ENCODE measurements at regions not wholly inside any gene's neighbourhood (a gene's known extent, or its start where the extent isn't known, plus 50 kb on each side); places are given as distances from the start of the nearest gene placed in this dataset.

DNA sequence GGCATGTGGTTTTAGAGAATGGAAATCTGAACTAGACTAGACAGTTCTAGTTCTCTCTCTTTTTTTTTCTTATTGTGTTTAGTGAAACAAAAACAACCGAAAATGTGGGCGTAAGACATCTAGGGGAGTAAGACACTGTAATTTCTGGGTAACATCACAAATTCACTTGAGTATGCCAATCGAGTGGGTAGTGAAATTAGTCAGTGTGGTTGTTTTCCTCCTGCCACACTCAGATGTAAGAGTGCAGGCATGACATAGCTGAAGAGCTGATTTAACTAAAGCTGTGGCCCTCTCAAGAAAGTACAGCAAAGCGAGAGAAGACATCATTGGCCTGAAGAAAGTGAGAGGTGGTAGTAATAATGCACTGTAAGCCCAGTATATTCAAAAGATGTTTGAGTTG lies 1585.3 kb upstream of the AGA start:
- H3K4me3 Mint-ChIP-seq (ENCODE audit: unreplicated experiment): no peak overlapping the region
- DNase-seq (ENCODE audit: low spot score): no peak
- H3K4me1 Mint-ChIP-seq (ENCODE audit: unreplicated experiment): no peaks in the 10 kb centered on the region
- H3K36me3 Mint-ChIP-seq (ENCODE audit: low read depth, unreplicated experiment): no peaks in the 10 kb centered on the region
- H3K9me3 Mint-ChIP-seq (ENCODE audit: unreplicated experiment): no peaks in the 10 kb centered on the region
- H3K27ac Mint-ChIP-seq (ENCODE audit: unreplicated experiment): no peak overlapping the region
- H3K27me3 Mint-ChIP-seq (ENCODE audit: unreplicated experiment): no peaks in the 10 kb centered on the region
- TF ChIP-seq, protein P1, sequence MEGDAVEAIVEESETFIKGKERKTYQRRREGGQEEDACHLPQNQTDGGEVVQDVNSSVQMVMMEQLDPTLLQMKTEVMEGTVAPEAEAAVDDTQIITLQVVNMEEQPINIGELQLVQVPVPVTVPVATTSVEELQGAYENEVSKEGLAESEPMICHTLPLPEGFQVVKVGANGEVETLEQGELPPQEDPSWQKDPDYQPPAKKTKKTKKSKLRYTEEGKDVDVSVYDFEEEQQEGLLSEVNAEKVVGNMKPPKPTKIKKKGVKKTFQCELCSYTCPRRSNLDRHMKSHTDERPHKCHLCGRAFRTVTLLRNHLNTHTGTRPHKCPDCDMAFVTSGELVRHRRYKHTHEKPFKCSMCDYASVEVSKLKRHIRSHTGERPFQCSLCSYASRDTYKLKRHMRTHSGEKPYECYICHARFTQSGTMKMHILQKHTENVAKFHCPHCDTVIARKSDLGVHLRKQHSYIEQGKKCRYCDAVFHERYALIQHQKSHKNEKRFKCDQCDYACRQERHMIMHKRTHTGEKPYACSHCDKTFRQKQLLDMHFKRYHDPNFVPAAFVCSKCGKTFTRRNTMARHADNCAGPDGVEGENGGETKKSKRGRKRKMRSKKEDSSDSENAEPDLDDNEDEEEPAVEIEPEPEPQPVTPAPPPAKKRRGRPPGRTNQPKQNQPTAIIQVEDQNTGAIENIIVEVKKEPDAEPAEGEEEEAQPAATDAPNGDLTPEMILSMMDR (IDR thresholded peaks at IDR 0.05; ENCODE audit: unreplicated experiment): no peak

DNA sequence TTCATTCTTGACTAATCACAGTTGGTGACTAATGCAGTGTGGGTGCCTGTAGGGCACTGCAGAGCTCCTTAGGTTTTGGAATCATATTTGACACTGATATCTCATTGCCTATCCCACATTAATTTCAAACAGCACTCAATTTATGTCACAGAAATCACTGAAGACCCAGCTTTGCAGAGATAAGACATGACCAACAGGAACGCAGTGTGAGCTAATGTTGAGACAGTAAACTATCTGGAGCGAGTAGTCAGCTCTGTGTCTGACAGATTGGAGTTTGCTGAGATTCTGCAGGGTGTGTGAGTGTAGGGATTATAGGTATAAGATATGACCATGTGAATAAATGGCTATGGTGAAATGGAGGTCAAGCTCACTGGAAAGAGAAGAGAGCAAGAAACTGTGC lies 1586.1 kb upstream of the AGA start:
- no peak overlapping the region for H3K4me3 Mint-ChIP-seq (ENCODE audit: unreplicated experiment)
- TF ChIP-seq, protein P1 (IDR thresholded peaks at IDR 0.05; ENCODE audit: unreplicated experiment): no peak
- no peaks in the 10 kb centered on the region for H3K36me3 Mint-ChIP-seq (ENCODE audit: low read depth, unreplicated experiment)
- H3K4me1 Mint-ChIP-seq (ENCODE audit: unreplicated experiment): no peaks in the 10 kb centered on the region
- no peak for DNase-seq (ENCODE audit: low spot score)
- H3K9me3 Mint-ChIP-seq (ENCODE audit: unreplicated experiment): no peaks in the 10 kb centered on the region
- H3K27ac Mint-ChIP-seq (ENCODE audit: unreplicated experiment): no peak overlapping the region
- no peaks in the 10 kb centered on the region for H3K27me3 Mint-ChIP-seq (ENCODE audit: unreplicated experiment)

DNA sequence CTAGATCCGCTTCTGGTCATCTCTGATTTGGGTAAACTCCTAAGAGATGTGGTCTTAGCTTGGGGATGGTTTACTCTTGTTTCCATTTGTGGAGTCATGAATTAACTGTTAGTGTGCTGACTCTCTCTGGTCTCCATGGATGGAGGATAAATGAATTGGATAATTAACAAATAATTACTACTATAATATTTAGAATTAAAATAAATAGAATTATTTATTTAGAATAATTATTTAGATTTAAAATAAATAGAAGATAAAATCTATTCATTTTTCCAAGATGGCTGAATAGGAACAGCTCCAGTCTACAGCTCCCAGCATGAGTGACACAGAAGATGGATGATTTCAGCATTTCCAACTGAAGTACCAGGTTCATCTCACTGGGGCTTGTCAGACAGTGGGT lies 1587.4 kb upstream of the AGA start:
- Mint-ChIP-seq H3K36me3 (ENCODE audit: low read depth, unreplicated experiment) (no peaks in the 10 kb centered on the region), H3K9me3 (ENCODE audit: unreplicated experiment) (no peaks in the 10 kb centered on the region), H3K4me1 (ENCODE audit: unreplicated experiment) (no peaks in the 10 kb centered on the region), H3K4me3 (ENCODE audit: unreplicated experiment) (no peak overlapping the region), H3K27ac (ENCODE audit: unreplicated experiment) (no peak overlapping the region), H3K27me3 (ENCODE audit: unreplicated experiment) (no peaks in the 10 kb centered on the region)
- DNase-seq (ENCODE audit: low spot score): no peak
- TF ChIP-seq, protein P1 (IDR thresholded peaks at IDR 0.05; ENCODE audit: unreplicated experiment): no peak

DNA sequence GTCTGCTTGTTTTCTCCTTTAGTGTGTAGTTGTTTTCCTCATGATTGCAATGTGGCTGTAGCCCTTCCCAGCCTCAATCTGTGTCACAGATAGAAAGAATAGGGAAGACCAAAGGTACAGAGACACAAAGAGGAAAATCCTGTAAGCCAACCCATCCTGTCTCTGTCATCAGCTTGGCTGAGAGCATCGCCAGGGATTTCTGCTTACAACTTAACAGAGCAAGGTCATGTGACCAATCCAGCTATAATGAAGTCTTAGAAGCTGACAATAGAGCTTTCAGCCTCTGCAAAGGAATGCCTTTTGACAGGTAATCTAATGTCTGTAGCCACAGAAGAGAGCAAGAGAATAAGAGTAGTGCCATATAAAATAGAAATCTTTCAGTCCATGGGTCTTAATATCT lies 1598.0 kb upstream of the AGA start:
- H3K4me1 Mint-ChIP-seq (ENCODE audit: unreplicated experiment): no peaks in the 10 kb centered on the region
- H3K27ac Mint-ChIP-seq (ENCODE audit: unreplicated experiment): no peak overlapping the region
- no peaks in the 10 kb centered on the region for H3K27me3 Mint-ChIP-seq (ENCODE audit: unreplicated experiment)
- DNase-seq (ENCODE audit: low spot score): no peak
- H3K4me3 Mint-ChIP-seq (ENCODE audit: unreplicated experiment): no peak overlapping the region
- H3K36me3 Mint-ChIP-seq (ENCODE audit: low read depth, unreplicated experiment): no peaks in the 10 kb centered on the region
- TF ChIP-seq, protein P1 (IDR thresholded peaks at IDR 0.05; ENCODE audit: unreplicated experiment): no peak
- H3K9me3 Mint-ChIP-seq (ENCODE audit: unreplicated experiment): no peaks in the 10 kb centered on the region

DNA sequence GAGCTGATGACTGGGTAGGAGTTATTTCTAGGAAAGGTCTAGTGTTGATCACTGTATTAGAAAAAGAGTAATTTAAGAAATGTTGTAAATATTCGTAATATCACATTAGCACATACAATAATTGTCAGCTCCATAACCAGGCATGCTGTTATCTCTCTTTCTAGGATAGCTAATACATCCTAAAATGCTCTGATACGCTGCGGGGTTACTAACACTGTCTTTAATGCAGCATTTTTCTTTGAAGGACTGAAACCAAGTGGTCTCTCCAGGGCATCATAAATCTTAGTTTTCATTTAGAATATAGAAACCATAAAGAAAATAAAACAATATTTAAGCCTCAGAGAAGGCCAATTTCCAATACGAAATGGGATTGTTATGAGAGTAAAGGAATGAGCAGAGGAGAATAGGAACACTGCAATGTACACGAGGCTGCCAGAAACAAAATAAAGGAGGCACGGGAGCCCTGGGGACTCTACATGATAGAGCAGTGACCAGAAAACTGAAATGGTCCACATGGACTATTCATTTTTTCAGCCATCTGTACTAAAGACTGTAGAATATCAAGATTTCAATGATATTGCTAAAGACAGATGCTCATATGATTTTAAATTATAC lies 1606.7 kb upstream of the AGA start:
- Mint-ChIP-seq H3K27ac (ENCODE audit: unreplicated experiment) (no peak overlapping the region), H3K4me1 (ENCODE audit: unreplicated experiment) (no peaks in the 10 kb centered on the region), H3K4me3 (ENCODE audit: unreplicated experiment) (no peak overlapping the region), H3K27me3 (ENCODE audit: unreplicated experiment) (no peaks in the 10 kb centered on the region), H3K36me3 (ENCODE audit: low read depth, unreplicated experiment) (no peaks in the 10 kb centered on the region), H3K9me3 (ENCODE audit: unreplicated experiment) (no peaks in the 10 kb centered on the region)
- TF ChIP-seq, protein P1 (IDR thresholded peaks at IDR 0.05; ENCODE audit: unreplicated experiment): no peak
- no peak for DNase-seq (ENCODE audit: low spot score)

All from endothelial cell (in vitro differentiated cells).